GM21515 (cell line): ENCODE measurements at regions not wholly inside any gene's neighbourhood (a gene's known extent, or its start where the extent isn't known, plus 50 kb on each side); places are given as distances from the start of the nearest gene placed in this dataset.
"Not testable (repeated sequence)": the region's sequence is repeated elsewhere in the genome, so short reads cannot be mapped to it uniquely, and the experiment has no call there.

Source experiments
- ATAC-seq: cut with Tn5 transposase; IDR thresholded peaks from one replicate; pipeline ENCODE4 v1.9.1; 2021; ENCODE audit not compliant: unreplicated experiment

- no peak for ATAC-seq
Measured at GRCh38 chr21:18810136-18810535, 406.6 kb upstream of the TMPRSS15 start.

- ATAC-seq = no peak
Measured at GRCh38 chr21:18812308-18812707, 408.7 kb upstream of the TMPRSS15 start.

DNA sequence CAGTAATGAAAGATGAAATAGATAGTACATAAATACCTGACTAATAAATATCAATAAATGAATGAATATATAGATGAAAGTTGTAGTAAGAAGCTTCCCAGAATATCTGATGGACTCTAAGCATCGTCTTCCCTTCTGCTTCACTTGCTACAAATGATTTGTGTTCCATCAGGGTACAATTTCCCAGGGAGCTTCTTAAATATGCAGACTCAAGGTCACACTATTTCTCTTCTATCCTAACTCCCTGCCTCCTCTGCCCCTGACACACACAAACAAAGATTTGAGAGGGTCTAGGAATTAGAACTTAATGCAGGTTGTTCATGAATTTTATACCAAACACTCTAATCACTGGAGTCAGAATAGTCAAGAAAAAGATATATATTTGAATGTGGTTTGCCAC is 415.9 kb upstream of the TMPRSS15 start:
- ATAC-seq = no peak

DNA sequence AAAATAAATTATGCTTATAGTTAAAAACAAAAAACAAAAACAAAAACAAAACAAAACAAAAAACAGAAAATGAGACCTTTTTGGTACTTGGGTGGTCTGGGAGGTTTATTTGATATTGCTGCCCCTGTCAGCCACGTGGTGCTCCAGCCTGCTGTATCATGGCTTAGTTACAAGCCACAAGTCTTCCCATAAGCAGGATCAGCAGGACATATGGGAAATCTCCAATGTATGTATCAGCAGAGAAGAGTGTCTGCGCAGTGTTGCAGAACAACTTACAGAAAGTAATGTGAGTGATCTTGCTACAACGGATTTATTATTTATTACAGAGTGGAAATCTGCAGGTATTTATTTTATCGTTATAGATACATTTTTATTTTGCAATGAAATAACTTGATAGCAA is 423.0 kb upstream of the TMPRSS15 start:
- no peak for ATAC-seq

DNA sequence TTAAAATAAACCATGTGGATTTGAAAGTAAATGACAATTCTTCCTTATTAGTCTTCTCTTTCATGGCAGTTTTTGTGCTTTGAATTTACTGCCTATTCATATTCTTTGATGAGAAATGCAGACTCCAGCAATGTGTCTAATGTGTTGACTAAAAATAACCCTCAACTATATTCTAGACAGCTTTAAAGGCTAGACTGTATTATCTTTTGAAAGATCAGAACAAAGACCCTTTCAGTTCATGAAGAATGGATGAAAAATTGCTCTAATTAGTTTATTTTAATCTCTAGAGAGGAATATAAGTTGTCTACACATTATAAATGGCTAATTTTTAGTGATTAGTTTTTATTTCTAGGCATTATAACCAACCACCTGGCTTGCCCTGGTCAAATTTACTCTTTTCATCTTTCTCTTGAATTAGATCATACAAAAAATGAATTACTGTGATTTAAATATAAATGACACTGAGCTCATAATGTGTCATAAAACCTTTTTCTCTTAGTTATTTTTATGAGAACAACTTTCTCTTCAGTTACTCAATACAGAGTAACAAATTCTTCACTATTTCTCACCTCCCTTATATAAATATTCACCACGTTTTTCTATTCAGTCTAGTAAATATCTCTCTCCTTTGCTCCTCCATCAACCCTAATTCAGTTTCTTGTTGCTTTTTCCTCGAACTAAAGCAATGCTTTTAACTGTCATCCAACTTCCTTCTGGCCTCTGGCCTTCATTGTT is 428.5 kb upstream of the TMPRSS15 start:
- no peak for ATAC-seq

- ATAC-seq = no peak
Measured at GRCh38 chr21:18832950-18833349, 429.4 kb upstream of the TMPRSS15 start.

DNA sequence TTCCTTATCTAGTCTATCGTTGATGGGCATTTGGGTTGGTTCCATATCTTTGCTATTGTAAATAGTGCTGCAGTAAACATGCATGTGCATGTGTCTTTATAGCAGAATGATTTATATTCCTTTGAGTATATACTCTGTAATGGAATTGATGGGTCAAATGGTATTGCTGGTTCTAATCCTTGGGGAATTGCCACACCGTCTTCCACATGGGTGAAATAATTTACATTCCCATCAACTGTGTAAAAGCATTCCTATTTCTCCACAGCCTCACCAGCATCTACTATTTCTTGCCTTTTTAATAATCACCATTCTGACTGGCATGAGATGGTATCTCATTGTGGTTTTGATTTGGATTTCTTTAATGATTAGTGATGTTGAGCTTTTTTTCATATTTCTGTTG is 430.5 kb upstream of the TMPRSS15 start:
- ATAC-seq = not testable (repeated sequence)

GRCh38 chr21:18840239-18840638 is 436.7 kb upstream of the TMPRSS15 start:
- no peak for ATAC-seq

DNA sequence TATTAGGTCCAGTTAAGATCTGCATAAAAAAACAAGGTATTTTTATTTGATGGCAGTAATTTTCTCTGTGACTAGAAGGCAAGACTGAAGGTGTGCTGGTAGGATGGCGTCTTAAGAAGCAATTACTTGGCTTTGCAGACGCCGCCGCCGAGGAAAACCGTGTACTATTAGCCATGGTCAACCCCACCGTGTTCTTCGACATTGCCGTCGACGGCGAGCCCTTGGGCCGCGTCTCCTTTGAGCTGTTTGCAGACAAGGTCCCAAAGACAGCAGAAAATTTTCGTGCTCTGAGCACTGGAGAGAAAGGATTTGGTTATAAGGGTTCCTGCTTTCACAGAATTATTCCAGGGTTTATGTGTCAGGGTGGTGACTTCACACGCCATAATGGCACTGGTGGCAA is 454.0 kb upstream of the TMPRSS15 start:
- not testable (repeated sequence) for ATAC-seq

GRCh38 chr21:18869104-18869503 is 465.5 kb upstream of the TMPRSS15 start:
- no peak for ATAC-seq

DNA sequence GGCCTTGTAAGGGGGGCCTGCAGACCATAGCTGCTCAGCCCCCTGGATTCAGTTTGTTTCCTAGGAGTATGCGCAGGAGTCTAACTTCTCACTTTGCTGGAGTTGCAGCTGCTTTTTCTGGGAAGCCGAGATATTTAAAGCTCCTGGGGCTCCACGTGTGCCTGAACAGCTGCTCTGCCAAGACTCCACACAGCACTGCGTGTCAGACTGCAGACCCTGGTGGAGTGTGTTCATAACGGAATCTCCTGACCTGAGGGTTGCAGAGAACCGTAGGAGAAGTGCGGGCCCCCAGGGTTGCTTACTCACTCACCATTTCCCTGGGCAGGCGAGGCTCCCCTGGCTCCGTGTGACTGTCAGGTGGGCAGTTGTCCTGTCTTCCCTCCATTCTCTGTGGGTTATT is 474.3 kb upstream of the TMPRSS15 start:
- no peak for ATAC-seq

GRCh38 chr21:18887922-18888602 is 484.5 kb upstream of the TMPRSS15 start:
- ATAC-seq = no peak

GRCh38 chr21:18893406-18893805 is 489.8 kb upstream of the TMPRSS15 start:
- ATAC-seq = no peak

DNA sequence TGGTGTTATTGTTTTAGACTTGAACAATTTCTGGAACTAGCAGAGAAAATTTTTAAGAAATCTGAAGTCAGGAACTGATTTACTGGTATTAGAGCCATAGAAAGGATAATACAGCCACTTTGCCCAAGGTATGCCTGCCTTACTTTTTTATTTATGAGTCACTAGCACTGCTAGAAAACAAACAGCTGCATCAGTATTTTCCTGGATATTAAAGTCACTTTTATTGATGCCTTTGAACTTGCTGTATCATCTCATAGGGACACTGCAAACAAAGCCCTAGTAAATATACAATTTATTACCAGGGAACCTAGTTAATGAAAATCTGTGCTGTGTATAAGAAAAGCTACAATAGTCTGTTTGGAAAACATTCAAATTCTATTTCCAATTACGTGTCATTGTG is 490.8 kb upstream of the TMPRSS15 start:
- no peak for ATAC-seq

DNA sequence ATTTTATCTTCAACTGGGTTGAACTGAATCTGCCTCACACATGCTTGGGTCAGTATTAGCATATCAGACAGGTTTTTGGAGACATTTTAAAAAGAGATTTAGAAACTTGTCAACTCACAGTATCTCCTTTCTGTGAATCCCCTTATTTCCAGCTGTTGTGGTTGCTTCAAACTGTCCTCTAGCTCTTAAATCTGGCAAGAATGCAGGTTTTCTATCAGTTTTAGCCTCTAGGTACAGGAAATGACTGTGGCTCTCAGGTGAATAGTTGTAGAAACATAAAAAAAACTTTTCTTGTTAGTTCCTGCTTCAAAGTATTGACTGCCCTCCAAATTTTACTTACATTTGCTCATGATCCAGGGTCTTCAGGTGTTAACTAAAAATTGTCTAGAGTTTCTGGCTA is 495.7 kb upstream of the TMPRSS15 start:
- ATAC-seq = no peak

GRCh38 chr21:18902660-18903059 is 499.1 kb upstream of the TMPRSS15 start:
- ATAC-seq = no peak

DNA sequence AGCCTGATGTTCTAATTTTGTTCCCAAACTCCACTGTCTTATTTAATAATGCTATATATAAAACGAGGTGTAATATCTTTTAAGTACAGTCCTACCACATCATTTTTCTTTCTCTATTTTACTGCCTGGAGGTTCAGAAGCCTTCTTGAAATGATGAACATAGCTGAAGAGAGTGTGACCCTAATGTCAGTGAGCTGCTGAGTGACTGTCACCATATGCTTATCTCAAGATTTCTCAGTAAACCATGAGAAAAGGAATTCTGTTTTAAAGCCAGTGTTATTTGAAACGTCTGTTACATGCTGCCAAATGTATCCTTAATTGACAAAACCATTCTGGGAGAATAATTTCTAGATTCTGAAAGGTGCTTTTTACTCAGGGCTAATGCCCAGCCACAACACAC is 503.5 kb upstream of the TMPRSS15 start:
- ATAC-seq = no peak

- no peak for ATAC-seq
Measured at GRCh38 chr21:18908641-18909040, 505.1 kb upstream of the TMPRSS15 start.

- no peak for ATAC-seq
Measured at GRCh38 chr21:18913914-18914313, 510.3 kb upstream of the TMPRSS15 start.

DNA sequence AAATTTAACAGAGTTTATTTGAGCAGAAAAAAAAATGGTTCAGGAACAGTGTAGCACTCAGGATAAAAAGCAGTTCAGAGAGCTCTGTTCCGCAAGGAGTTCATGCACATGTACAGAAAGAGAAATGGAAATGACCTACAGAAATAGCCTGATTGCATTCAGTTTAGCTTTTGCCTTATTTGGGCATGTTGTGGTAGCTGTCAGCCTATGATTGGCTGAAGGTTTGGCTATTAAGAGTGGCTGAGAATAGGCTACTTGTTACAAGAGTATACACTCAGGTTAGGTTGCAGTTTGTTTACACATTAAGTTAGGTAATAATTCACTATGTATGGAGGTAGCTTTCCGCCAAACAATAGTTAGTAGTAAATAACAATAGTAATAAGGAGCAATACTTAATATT is 511.0 kb upstream of the TMPRSS15 start:
- ATAC-seq = no peak

DNA sequence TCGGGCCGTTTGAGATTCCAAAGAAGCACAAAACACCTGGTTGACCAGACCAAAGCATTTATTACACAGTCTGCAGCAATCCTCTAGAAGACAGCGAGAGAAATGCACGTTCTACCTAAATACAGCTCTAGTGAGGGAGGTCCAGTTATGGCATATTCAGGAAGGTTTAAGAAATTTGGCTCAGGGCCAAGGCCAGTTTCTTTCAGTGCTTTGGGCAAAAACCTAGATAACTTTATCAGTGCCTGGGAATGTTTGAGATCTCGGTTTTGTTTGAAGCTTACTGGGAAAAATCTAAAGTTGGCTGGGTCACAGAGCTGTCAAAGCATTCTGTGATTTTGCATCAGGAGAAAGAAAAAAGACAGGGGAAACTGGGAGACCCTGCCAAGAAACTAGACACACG is 514.0 kb upstream of the TMPRSS15 start:
- no peak for ATAC-seq

DNA sequence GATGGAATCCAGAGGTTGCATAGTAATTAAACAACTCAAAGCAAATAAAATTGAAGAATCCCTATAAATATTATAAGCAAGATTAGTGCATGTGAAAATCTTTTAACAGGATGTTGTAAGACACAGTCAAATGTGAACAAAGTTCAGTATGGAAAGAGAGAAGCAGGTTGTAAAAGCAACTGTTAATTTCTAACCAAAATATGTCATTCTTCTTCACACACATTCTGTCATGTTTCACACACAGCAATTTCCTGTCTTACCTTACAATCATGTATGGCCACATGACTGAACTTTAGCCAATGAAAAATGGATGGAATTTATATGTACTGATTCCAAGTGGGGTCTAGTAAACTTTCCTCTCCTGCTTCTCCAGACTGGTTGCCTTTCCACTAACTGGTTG is 527.7 kb upstream of the TMPRSS15 start:
- no peak for ATAC-seq

- no peak for ATAC-seq
Measured at GRCh38 chr21:18937337-18937736, 533.8 kb upstream of the TMPRSS15 start.
